H54 (cell line): ENCODE measurements at regions not wholly inside any gene's neighbourhood (a gene's known extent, or its start where the extent isn't known, plus 50 kb on each side); places are given as distances from the start of the nearest gene placed in this dataset.

Experiments used
- DNase-seq: peaks from one replicate; pipeline ENCODE4 v3.0.0; 2011; ENCODE audit warnings: low spot score, mixed read lengths; ENCODE audit not compliant: insufficient read length
- FAIRE-seq: peaks from 3 replicates; lab custom pipeline; 2011; peaks lifted over from hg19 to GRCh38; lab: Jason Lieb, UNC
- POLR2A ChIP-seq: IDR thresholded peaks from 2 replicates; pipeline ENCODE4 v1.6.1; 2011; ENCODE audit warnings: low read depth, mild to moderate bottlenecking, low read length

DNA sequence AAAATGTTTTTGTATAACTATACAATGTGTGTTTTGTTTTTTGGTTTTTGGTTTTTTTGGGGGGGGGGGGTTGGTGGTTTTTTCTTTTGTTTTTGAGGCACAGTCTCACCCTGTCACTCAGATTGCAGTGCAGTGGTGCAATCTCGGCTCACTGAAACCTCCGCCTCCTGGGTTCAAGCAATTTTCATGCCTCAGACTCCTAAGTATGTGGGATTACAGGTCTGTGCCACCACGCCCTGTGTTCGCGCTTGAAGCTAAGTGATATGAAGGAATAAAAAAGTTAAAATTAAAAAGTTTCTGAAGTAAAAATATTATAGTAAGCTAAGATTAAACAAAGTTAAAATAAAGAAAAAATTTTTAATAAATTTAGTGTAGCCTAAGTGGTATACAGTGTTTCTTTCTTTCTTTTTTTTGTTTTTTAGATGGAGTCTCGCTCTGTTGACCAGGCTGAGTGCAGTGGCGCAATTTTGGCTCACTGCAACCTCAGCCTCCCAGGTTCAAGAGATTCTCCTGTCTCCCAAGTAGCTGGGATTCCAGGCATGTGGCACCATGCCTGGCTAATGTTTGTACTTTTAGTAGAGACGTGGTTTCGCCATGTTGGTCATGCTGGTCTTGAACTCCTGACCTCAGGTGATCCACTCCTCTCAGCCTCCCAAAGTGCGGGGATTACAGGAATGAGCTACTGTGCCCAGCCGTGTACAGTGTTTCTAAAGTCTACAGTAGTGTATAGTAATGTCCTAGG lies 53.9 kb upstream of the TEX55 start:
- no peak for FAIRE-seq
- DNase-seq: no peak
- TF ChIP-seq POLR2A: no peak

DNA sequence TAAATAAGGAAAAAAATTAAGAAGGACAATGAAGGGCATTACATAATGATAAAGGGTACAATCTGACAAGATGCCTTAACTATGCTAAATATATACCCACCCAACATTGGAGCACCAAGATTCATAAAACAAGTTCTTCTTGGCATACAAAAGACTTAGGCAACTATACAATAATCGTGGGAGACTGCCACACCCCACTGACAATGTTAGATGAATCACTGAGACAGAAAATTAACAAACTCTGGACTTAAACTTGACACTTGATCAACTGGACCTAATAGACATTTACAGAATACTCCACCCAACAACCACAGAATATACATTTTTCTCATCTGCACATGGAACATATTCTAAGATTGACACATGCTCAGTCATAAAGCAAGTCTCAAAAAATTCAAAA lies 53.2 kb upstream of the IGSF11 start:
- FAIRE-seq: no peak
- no peak for TF ChIP-seq POLR2A
- DNase-seq: no peak

DNA sequence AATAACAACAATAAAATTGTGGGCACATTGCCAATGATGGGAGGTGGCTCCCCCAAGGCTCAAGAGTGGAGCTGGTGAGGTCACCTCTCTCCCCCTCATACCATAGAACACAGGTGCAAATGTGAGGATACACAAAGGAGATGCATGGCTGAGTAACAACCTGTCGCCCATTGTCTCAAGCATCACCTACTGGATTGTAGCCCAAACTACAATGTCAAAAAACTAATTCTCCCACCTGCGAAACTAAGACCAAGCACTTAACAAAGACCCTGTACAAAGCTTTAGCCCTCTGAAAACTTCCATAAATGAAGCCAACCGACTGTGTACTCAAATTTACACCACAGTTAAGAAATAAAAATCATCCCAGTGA lies 50.4 kb upstream of the IGSF11 start:
- DNase-seq (no peak), FAIRE-seq (no peak)
- no peak for TF ChIP-seq POLR2A

DNA sequence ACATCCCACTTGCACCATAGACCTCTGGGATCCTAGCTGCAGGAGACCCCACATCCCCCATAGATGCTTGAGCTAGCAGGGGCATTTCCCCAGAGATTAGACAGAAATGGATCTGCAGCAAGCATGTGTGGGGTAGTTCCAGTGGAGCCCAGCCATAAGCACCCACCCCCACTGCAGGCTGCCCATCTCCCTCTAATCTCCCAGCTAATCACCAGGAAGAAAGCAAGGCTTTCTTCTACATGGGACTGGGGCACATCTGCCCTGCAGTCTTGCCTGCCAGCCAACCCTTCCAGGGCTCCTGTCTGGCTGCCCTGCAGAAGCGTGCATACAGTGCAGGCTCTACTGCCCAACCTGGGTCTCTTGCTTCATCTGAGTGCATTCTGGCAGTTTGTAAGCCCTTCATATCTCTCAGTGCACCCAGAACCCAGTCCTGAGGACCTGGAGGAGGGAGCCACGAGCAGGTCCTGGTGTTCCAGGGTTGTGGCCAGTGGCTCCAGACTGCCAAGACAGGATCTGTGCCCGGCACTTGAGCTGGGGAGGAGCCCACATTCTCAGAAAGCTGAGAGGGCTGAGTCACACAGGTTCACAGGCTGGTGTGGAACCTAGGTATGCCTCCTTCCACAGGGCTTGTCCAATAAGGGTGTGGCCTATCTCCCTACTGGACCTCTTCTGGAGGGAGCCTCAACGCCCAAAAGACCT lies 49.9 kb upstream of the IGSF11 start:
- DNase-seq: peak; percentile 12
- FAIRE-seq: no peak
- TF ChIP-seq POLR2A: no peak
